Smooth muscle cell (in vitro differentiated cells): ENCODE measurements at regions not wholly inside any gene's neighbourhood (a gene's known extent, or its start where the extent isn't known, plus 50 kb on each side); places are given as distances from the start of the nearest gene placed in this dataset.

Experiments
- DNase-seq: peaks from one replicate; lab custom pipeline; 2025; ENCODE audit not compliant: unreplicated experiment; lab: John Stamatoyannopoulos, UW
- H2AFZ ChIP-seq: fragments of 200-600 bp; sonication (generic); 2 replicates; pipeline ENCODE4 v1.6.0; 2016; ENCODE audit warnings: antibody characterized with exemption, low read depth, mild to moderate bottlenecking
- H3F3A ChIP-seq: fragments of 200-600 bp; sonication (generic); 2 replicates; pipeline ENCODE4 v1.6.0; 2017; ENCODE audit warnings: antibody characterized with exemption, low read depth
- H3K27ac ChIP-seq: fragments of 200-600 bp; sonication (generic); 2 replicates; pipeline ENCODE4 v1.5.1; 2016; ENCODE audit warnings: low read depth, mild to moderate bottlenecking
- H3K27me3 ChIP-seq: fragments of 200-600 bp; sonication (generic); 2 replicates; pipeline ENCODE4 v1.6.1; 2016; ENCODE audit warnings: low read depth, mild to moderate bottlenecking
- H3K36me3 ChIP-seq: fragments of 200-600 bp; sonication (generic); 2 replicates; pipeline ENCODE4 v1.5.1; 2016; ENCODE audit warnings: low read depth
- H3K4me1 ChIP-seq: fragments of 200-600 bp; sonication (generic); 2 replicates; pipeline ENCODE4 v1.5.1; 2016; ENCODE audit warnings: low read depth
- H3K4me2 ChIP-seq: fragments of 200-600 bp; sonication (generic); 2 replicates; pipeline ENCODE4 v1.6.0; 2016; ENCODE audit warnings: mild to moderate bottlenecking
- H3K4me3 ChIP-seq: fragments of 200-600 bp; sonication (generic); 2 replicates; pipeline ENCODE4 v1.5.1; 2016; ENCODE audit warnings: mild to moderate bottlenecking
- H3K79me2 ChIP-seq: fragments of 200-600 bp; sonication (generic); 2 replicates; pipeline ENCODE4 v1.6.0; 2016; ENCODE audit warnings: low read depth, mild to moderate bottlenecking
- H3K9ac ChIP-seq: fragments of 200-600 bp; sonication (generic); 2 replicates; pipeline ENCODE4 v1.6.0; 2016; ENCODE audit warnings: low read depth
- H3K9me3 ChIP-seq: fragments of 200-600 bp; sonication (generic); replicated peaks from 2 replicates; pipeline ENCODE4 v1.5.1; 2016; ENCODE audit warnings: low read depth
- H4K20me1 ChIP-seq: fragments of 200-600 bp; sonication (generic); 2 replicates; pipeline ENCODE4 v1.6.0; 2016; ENCODE audit warnings: low read depth
- WGBS: methylation state at CpG from one replicate; pipeline ENCODE4 v1.1.7; 2016; ENCODE audit warnings: low lambda C conversion rate; 5-methylcytosine and 5-hydroxymethylcytosine counted together
- TF ChIP-seq, protein P1 (sequence below): fragments of 200-600 bp; sonication (generic); IDR thresholded peaks from 2 replicates; pipeline ENCODE4 v1.5.1; 2017; ENCODE audit warnings: borderline replicate concordance, mild to moderate bottlenecking, antibody characterized with exemption; ENCODE audit not compliant: insufficient read depth, poor library complexity, severe bottlenecking

DNA sequence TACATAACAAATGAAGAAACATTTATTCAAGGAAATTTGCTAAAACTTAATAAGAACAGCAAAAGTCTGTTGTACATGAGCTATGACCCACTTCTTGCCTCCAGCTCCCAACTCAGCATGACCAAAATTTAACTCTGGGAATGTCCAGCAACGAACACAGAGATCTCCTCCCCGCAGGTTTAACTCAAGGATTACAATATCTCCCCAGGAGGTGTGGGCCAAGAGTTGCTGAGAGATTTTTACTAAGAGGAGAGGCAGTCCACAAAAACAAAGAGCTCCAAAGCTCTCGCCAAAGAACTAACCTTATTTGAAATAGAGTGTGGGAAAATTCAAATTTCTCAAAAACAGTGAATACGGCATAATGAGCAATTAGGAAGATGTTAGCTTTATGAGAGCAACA lies 318.5 kb downstream of the GRB14 start:
- H3K4me1 ChIP-seq, result peaks cover 10% of the 10 kb centered on the region
- DNase-seq, result no peak
- H3K27ac ChIP-seq, result no peak overlapping the region
- no peaks in the 10 kb centered on the region for H3K36me3 ChIP-seq
- H3K9me3 ChIP-seq, result no peaks in the 10 kb centered on the region
- H3F3A ChIP-seq, result no peaks in the 10 kb centered on the region
- no peaks in the 10 kb centered on the region for H3K79me2 ChIP-seq
- TF ChIP-seq, protein P1, sequence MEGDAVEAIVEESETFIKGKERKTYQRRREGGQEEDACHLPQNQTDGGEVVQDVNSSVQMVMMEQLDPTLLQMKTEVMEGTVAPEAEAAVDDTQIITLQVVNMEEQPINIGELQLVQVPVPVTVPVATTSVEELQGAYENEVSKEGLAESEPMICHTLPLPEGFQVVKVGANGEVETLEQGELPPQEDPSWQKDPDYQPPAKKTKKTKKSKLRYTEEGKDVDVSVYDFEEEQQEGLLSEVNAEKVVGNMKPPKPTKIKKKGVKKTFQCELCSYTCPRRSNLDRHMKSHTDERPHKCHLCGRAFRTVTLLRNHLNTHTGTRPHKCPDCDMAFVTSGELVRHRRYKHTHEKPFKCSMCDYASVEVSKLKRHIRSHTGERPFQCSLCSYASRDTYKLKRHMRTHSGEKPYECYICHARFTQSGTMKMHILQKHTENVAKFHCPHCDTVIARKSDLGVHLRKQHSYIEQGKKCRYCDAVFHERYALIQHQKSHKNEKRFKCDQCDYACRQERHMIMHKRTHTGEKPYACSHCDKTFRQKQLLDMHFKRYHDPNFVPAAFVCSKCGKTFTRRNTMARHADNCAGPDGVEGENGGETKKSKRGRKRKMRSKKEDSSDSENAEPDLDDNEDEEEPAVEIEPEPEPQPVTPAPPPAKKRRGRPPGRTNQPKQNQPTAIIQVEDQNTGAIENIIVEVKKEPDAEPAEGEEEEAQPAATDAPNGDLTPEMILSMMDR, result no peak
- no peak overlapping the region for H3K9ac ChIP-seq
- no peaks in the 10 kb centered on the region for H3K27me3 ChIP-seq
- H2AFZ ChIP-seq, result no peak overlapping the region
- 82% methylated on average over 4 of the region's 4 CpGs for WGBS
- H4K20me1 ChIP-seq, result no peaks in the 10 kb centered on the region
- H3K4me2 ChIP-seq, result no peak overlapping the region
- no peak overlapping the region for H3K4me3 ChIP-seq

- no peaks in the 10 kb centered on the region for H3K27me3 ChIP-seq
- H3K4me2 ChIP-seq, result no peak overlapping the region
- no peak overlapping the region for H3K4me3 ChIP-seq
- WGBS, result 87% methylated on average over 4 of the region's 4 CpGs
- no peak for DNase-seq
- H3K79me2 ChIP-seq, result no peaks in the 10 kb centered on the region
- no peaks in the 10 kb centered on the region for H3K4me1 ChIP-seq
- no peaks in the 10 kb centered on the region for H3F3A ChIP-seq
- no peak overlapping the region for H3K9ac ChIP-seq
- H3K27ac ChIP-seq, result no peak overlapping the region
- no peaks in the 10 kb centered on the region for H3K36me3 ChIP-seq
- no peak overlapping the region for H2AFZ ChIP-seq
- no peaks in the 10 kb centered on the region for H3K9me3 ChIP-seq
- no peaks in the 10 kb centered on the region for H4K20me1 ChIP-seq
- TF ChIP-seq, protein P1, result no peak
Measured at GRCh38 chr2:164288235-164288634, 333.0 kb downstream of the GRB14 start.

- no peaks in the 10 kb centered on the region for H3K27me3 ChIP-seq
- H3K79me2 ChIP-seq, result no peaks in the 10 kb centered on the region
- no peak for DNase-seq
- no peak overlapping the region for H3K27ac ChIP-seq
- H3K9ac ChIP-seq, result no peak overlapping the region
- TF ChIP-seq, protein P1, result no peak
- no peak overlapping the region for H3K4me3 ChIP-seq
- H3F3A ChIP-seq, result no peaks in the 10 kb centered on the region
- no peak overlapping the region for H3K4me2 ChIP-seq
- no peaks in the 10 kb centered on the region for H3K4me1 ChIP-seq
- WGBS, result 60% methylated on average over 2 of the region's 2 CpGs
- no peaks in the 10 kb centered on the region for H3K36me3 ChIP-seq
- H3K9me3 ChIP-seq, result no peaks in the 10 kb centered on the region
- H2AFZ ChIP-seq, result no peak overlapping the region
- no peaks in the 10 kb centered on the region for H4K20me1 ChIP-seq
Measured at GRCh38 chr2:164287056-164287455, 334.2 kb downstream of the GRB14 start.

GRCh38 chr2:164285576-164285975 lies 335.7 kb downstream of the GRB14 start:
- Histone ChIP-seq H3K79me2 (no peaks in the 10 kb centered on the region), H3K9me3 (no peaks in the 10 kb centered on the region), H3K4me3 (no peak overlapping the region), H3K27ac (no peak overlapping the region), H3F3A (no peaks in the 10 kb centered on the region), H2AFZ (no peak overlapping the region), H3K36me3 (no peaks in the 10 kb centered on the region), H3K4me2 (no peak overlapping the region), H3K9ac (no peak overlapping the region), H3K27me3 (no peaks in the 10 kb centered on the region), H4K20me1 (no peaks in the 10 kb centered on the region), H3K4me1 (no peaks in the 10 kb centered on the region)
- no peak for DNase-seq
- TF ChIP-seq, protein P1, result no peak
- WGBS, result 97% methylated on average over 2 of the region's 2 CpGs
